HG03342 (cell line): ENCODE measurements at regions not wholly inside any gene's neighbourhood (a gene's known extent, or its start where the extent isn't known, plus 50 kb on each side); places are given as distances from the start of the nearest gene placed in this dataset.
"Not testable (repeated sequence)": the region's sequence is repeated elsewhere in the genome, so short reads cannot be mapped to it uniquely, and the experiment has no call there.

Experiments
- ATAC-seq: cut with Tn5 transposase; IDR thresholded peaks from one replicate; pipeline ENCODE4 v1.9.1; 2021; ENCODE audit warnings: mild to moderate bottlenecking, moderate library complexity; ENCODE audit not compliant: unreplicated experiment

- ATAC-seq: no peak
Observed at GRCh38 chr13:109941951-109942350, 155.6 kb upstream of the IRS2 start.

- ATAC-seq: no peak
Observed at GRCh38 chr13:109941221-109941620, 154.8 kb upstream of the IRS2 start.

GRCh38 chr13:109940637-109941036 lies 154.3 kb upstream of the IRS2 start:
- ATAC-seq: no peak

- ATAC-seq: no peak
Observed at GRCh38 chr13:109939838-109940237, 153.5 kb upstream of the IRS2 start.

GRCh38 chr13:109939180-109939579 lies 152.8 kb upstream of the IRS2 start:
- no peak for ATAC-seq

- no peak for ATAC-seq
Observed at GRCh38 chr13:109938255-109938936, 152.0 kb upstream of the IRS2 start.

GRCh38 chr13:109934520-109934919 lies 148.1 kb upstream of the IRS2 start:
- ATAC-seq: not testable (repeated sequence)

GRCh38 chr13:109933476-109933875 lies 147.1 kb upstream of the IRS2 start:
- no peak for ATAC-seq

- ATAC-seq: no peak
Observed at GRCh38 chr13:109924376-109924775, 138.0 kb upstream of the IRS2 start.

- ATAC-seq: no peak
Observed at GRCh38 chr13:109922518-109922917, 136.1 kb upstream of the IRS2 start.

GRCh38 chr13:109919715-109920375 lies 133.5 kb upstream of the IRS2 start:
- ATAC-seq: no peak

- ATAC-seq: no peak
Observed at GRCh38 chr13:109918179-109918711, 131.9 kb upstream of the IRS2 start.

GRCh38 chr13:109917422-109917821 lies 131.0 kb upstream of the IRS2 start:
- ATAC-seq: no peak

- ATAC-seq: no peak
Observed at GRCh38 chr13:109913936-109914510, 127.6 kb upstream of the IRS2 start.

- no peak for ATAC-seq
Observed at GRCh38 chr13:109913186-109913585, 126.8 kb upstream of the IRS2 start.

GRCh38 chr13:109910194-109910593 lies 123.8 kb upstream of the IRS2 start:
- ATAC-seq: no peak

GRCh38 chr13:109906976-109907375 lies 120.6 kb upstream of the IRS2 start:
- no peak for ATAC-seq

- no peak for ATAC-seq
Observed at GRCh38 chr13:109904218-109904617, 117.8 kb upstream of the IRS2 start.

- no peak for ATAC-seq
Observed at GRCh38 chr13:109900741-109901140, 114.4 kb upstream of the IRS2 start.

GRCh38 chr13:109900320-109900719 lies 113.9 kb upstream of the IRS2 start:
- no peak for ATAC-seq

GRCh38 chr13:109899748-109900147 lies 113.4 kb upstream of the IRS2 start:
- no peak for ATAC-seq

GRCh38 chr13:109899316-109899715 lies 112.9 kb upstream of the IRS2 start:
- ATAC-seq: no peak
